HepG2 (cell line): ENCODE measurements at regions not wholly inside any gene's neighbourhood (a gene's known extent, or its start where the extent isn't known, plus 50 kb on each side); places are given as distances from the start of the nearest gene placed in this dataset.
"Not testable (repeated sequence)": the region's sequence is repeated elsewhere in the genome, so short reads cannot be mapped to it uniquely, and the experiment has no call there.

Source experiments
- ATAC-seq: fragments of 200-7000 bp; cut with Tn5 transposase; 3 replicates; pipeline ENCODE4 v1.9.1; 2020; ENCODE audit warnings: mild to moderate bottlenecking, moderate library complexity
- BruUV-seq: library from RNA; stranded (reverse); fragments of 400-500 nt; replicated peaks from 2 replicates; lab custom pipeline; 2021; lab: Mats Ljungman, UMichigan
- CTCF ChIA-PET: fragments of 300-600 bp; formaldehyde crosslinking; extraction: SDS; loops from one replicate; lab custom pipeline; 2021; ENCODE audit warnings: low total read pairs, inconsistent platforms, low intra/inter-chr PET ratio; lab: Yijun Ruan, JAX
- POLR2A ChIA-PET: fragments of 350-600 bp; sonication (Branson Sonifier 250); formaldehyde crosslinking; loops from one replicate; lab custom pipeline; 2020; ENCODE audit warnings: antibody characterized with exemption, inconsistent platforms; lab: Yijun Ruan, JAX
- DNase-seq: peaks from one replicate; pipeline ENCODE4 v3.0.0-alpha.2; 2015; ENCODE audit warnings: low spot score
- FAIRE-seq: peaks from 3 replicates; lab custom pipeline; 2011; peaks lifted over from hg19 to GRCh38; lab: Jason Lieb, UNC
- H2AFZ ChIP-seq: one replicate; pipeline ENCODE4 v1.6.1; 2011; ENCODE audit warnings: low read length, inconsistent platforms
- H3K27ac ChIP-seq: fragments of 300-600 bp; 3 replicates; pipeline ENCODE4 v1.8.0; 2011; ENCODE audit warnings: mixed run types, mild to moderate bottlenecking, mixed read lengths, low read length, inconsistent platforms; ENCODE audit not compliant: insufficient read depth; ENCODE audit errors: extremely low read length
- H3K27me3 ChIP-seq, 2 experiments: fragments of 200-600 bp in 1 of 2; 2 replicates in 1 of 2; 3 replicates in 1 of 2; pipeline versions ENCODE4 v1.6.0 to v1.8.0; 2011; ENCODE audit warnings: low read length in 2 of 2, mild to moderate bottlenecking in 2 of 2, moderate library complexity in 2 of 2, inconsistent platforms in 1 of 2; ENCODE audit not compliant: insufficient read depth in 2 of 2, control insufficient read depth in 1 of 2
- H3K36me3 ChIP-seq, 2 experiments: fragments of 200-600 bp in 1 of 2; replicated peaks in 1 of 2; 2 replicates in 1 of 2; 3 replicates in 1 of 2; pipeline versions ENCODE4 v1.5.1 to v1.8.0; 2011; ENCODE audit warnings: low read length in 2 of 2, inconsistent platforms in 1 of 2; ENCODE audit not compliant: insufficient read depth in 2 of 2, control insufficient read depth in 1 of 2
- H3K4me1 ChIP-seq: 2 replicates; pipeline ENCODE4 v1.5.1; 2012; ENCODE audit warnings: low read length, inconsistent platforms; ENCODE audit not compliant: insufficient read depth
- H3K4me2 ChIP-seq: 2 replicates; pipeline ENCODE4 v1.6.0; 2011; ENCODE audit warnings: low read depth, low read length, inconsistent platforms
- H3K4me3 ChIP-seq, 3 experiments: fragments of 200-600 bp in 1 of 3; sonication (generic), shearing (Covaris generic) in 1 of 3; replicated peaks in 1 of 3; 2 replicates each; pipeline ENCODE4 v1.5.1; 2011 to 2016; ENCODE audit warnings: low read length in 3 of 3, inconsistent platforms in 2 of 3, low read depth in 2 of 3, mild to moderate bottlenecking in 2 of 3, control low read depth in 1 of 3, mixed read lengths in 1 of 3; ENCODE audit not compliant: insufficient read depth in 1 of 3
- H3K79me2 ChIP-seq: one replicate; pipeline ENCODE4 v1.6.1; 2011; ENCODE audit warnings: low read length, inconsistent platforms; ENCODE audit not compliant: insufficient read depth
- H3K9ac ChIP-seq: 2 replicates; pipeline ENCODE4 v1.6.0; 2011; ENCODE audit warnings: mild to moderate bottlenecking, low read depth, low read length, inconsistent platforms; ENCODE audit not compliant: insufficient read depth
- H3K9me3 ChIP-seq: 2 replicates; pipeline ENCODE4 v1.5.1; 2012; ENCODE audit warnings: mild to moderate bottlenecking, low read length
- H4K20me1 ChIP-seq: 2 replicates; pipeline ENCODE4 v1.6.0; 2011; ENCODE audit warnings: inconsistent platforms, mild to moderate bottlenecking, low read length, moderate library complexity; ENCODE audit not compliant: insufficient read depth
- BCL6 ChIP-seq: IDR thresholded peaks from 2 replicates; pipeline ENCODE4 v1.6.1; 2016; ENCODE audit warnings: missing genetic modification reagents, missing compliant biosample characterization
- DR1 ChIP-seq: sonication (generic); formaldehyde crosslinking; IDR thresholded peaks from 2 replicates; pipeline ENCODE4 v1.8.0; 2021; ENCODE audit warnings: mild to moderate bottlenecking, missing genetic modification reagents, inconsistent platforms
- ESRRA ChIP-seq: sonication (generic); formaldehyde crosslinking; IDR thresholded peaks from 2 replicates; pipeline ENCODE4 v1.5.1; 2020; ENCODE audit warnings: mild to moderate bottlenecking, low read depth, missing genetic modification reagents
- ETS1 ChIP-seq: sonication (generic); formaldehyde crosslinking; IDR thresholded peaks from 2 replicates; pipeline ENCODE4 v1.4.0; 2020; ENCODE audit warnings: missing genetic modification reagents
- FOSL2 ChIP-seq: sonication (generic); formaldehyde crosslinking; IDR thresholded peaks from 2 replicates; pipeline ENCODE4 v1.4.0; 2020; ENCODE audit warnings: missing genetic modification reagents
- KMT2A ChIP-seq: sonication (generic); formaldehyde crosslinking; IDR thresholded peaks from 2 replicates; pipeline ENCODE4 v1.4.0; 2020; ENCODE audit warnings: missing genetic modification reagents
- PHF8 ChIP-seq: sonication (generic); formaldehyde crosslinking; IDR thresholded peaks from 2 replicates; pipeline ENCODE4 v1.5.0; 2020; ENCODE audit warnings: missing genetic modification reagents
- SUZ12 ChIP-seq: fragments of 150-350 bp; IDR thresholded peaks from 2 replicates; pipeline ENCODE4 v1.6.1; 2014; ENCODE audit warnings: low read depth, low read length
- ZNF10 ChIP-seq: sonication (generic); formaldehyde crosslinking; IDR thresholded peaks from 2 replicates; pipeline ENCODE4 v1.4.0; 2020; ENCODE audit warnings: mild to moderate bottlenecking, low read depth, missing genetic modification reagents, borderline replicate concordance
- ZNF280B ChIP-seq: sonication (generic); formaldehyde crosslinking; IDR thresholded peaks from 2 replicates; pipeline ENCODE4 v1.5.0; 2020; ENCODE audit warnings: missing genetic modification reagents, mild to moderate bottlenecking, borderline replicate concordance
- ZNF281 ChIP-seq: sonication (generic); formaldehyde crosslinking; IDR thresholded peaks from 2 replicates; pipeline ENCODE4 v1.4.0; 2020; ENCODE audit warnings: missing genetic modification reagents, borderline replicate concordance
- ZNF33B ChIP-seq: sonication (generic); formaldehyde crosslinking; IDR thresholded peaks from 2 replicates; pipeline ENCODE4 v1.5.1; 2020; ENCODE audit warnings: mild to moderate bottlenecking, missing genetic modification reagents
- ZNF468 ChIP-seq: sonication (generic); formaldehyde crosslinking; IDR thresholded peaks from 2 replicates; pipeline ENCODE4 v1.8.0; 2022; ENCODE audit warnings: mild to moderate bottlenecking, moderate library complexity, missing genetic modification reagents
- WGBS: methylation state at CpG from one replicate; pipeline ENCODE4 v1.1.6; 2017; ENCODE audit warnings: low lambda C conversion rate; 5-methylcytosine and 5-hydroxymethylcytosine counted together
- in situ Hi-C: cut with HindIII; loops from 2 replicates; pipeline ENCODE4 v1.10.0; 2017; ENCODE audit warnings: low pct_unique_long_range_greater_than_20kb; ENCODE audit not compliant: extremely low pct_ligation_motif_present
- intact Hi-C: fragments of 100-400 bp; cut with micrococcal nuclease; formaldehyde crosslinking; loops from one replicate; pipeline ENCODE4 v1.10.0; 2022; ENCODE audit not compliant: unreplicated experiment

GRCh38 chr4:107490116-107490515, 229.9 kb downstream of the PAPSS1 start (continued):
- TF ChIP-seq SUZ12, result no peak

DNA sequence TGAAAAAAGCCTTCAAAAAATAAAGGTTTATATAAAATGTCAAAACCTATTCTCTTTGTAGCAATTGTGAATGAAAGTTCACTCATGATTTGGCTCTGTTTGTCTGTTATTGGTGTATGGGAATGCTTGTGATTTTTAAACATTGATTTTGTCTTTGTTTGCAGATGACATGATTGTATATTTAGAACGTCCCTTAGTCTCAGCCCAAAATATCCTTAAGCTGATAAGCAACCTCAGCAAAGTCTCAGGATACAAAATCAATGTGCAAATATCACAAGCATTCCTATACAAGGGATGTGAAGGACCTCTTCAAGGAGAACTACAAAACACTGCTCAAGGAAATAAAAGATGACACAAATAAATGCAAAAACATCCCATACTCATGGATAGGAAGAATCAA, 236.4 kb downstream of the PAPSS1 start:
- H2AFZ ChIP-seq, H3K4me3 ChIP-seq, H3K4me2 ChIP-seq, H3K9ac ChIP-seq, FAIRE-seq, ATAC-seq, H4K20me1 ChIP-seq, CTCF ChIA-PET, in situ Hi-C loops, H3K4me1 ChIP-seq, H3K9me3 ChIP-seq, H3K27ac ChIP-seq, H3K27me3 ChIP-seq, POLR2A ChIA-PET, BruUV-seq, H3K79me2 ChIP-seq, intact Hi-C loops, H3K36me3 ChIP-seq: not testable (repeated sequence)
- WGBS, result 0% methylated on average over 1 of the region's 1 CpG
- peak; percentile 42 for DNase-seq

DNA sequence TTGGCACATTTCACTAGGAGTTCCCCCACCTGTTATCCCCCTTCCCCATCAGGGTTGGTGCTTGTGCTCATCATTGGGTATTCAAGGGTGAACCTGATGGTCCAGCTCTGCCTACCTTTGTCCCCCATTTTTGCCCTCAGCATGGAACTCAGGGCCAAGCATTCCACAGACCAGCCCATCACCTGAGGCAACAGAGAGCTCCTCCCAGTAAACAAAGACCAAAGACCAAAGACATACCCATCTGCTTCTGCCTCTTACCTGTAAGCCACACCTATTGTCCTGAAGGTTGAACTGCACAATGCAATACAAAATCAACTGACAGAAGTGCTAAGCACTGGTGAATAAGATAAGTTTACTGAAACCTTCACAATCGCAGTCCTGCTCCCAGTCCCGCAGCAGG, 237.5 kb downstream of the PAPSS1 start:
- no peak for FAIRE-seq
- Histone ChIP-seq H3K79me2 (no peaks in the 10 kb centered on the region), H3K9ac (no peak overlapping the region), H3K27me3 (no peaks in the 10 kb centered on the region), H3K4me3 (no peak overlapping the region), H3K36me3 (no peaks in the 10 kb centered on the region), H3K9me3 (no peaks in the 10 kb centered on the region), H3K4me1 (no peaks in the 10 kb centered on the region), H3K4me2 (no peak overlapping the region), H3K27ac (no peak overlapping the region), H4K20me1 (no peaks in the 10 kb centered on the region), H2AFZ (no peak overlapping the region)
- WGBS, result 23% methylated on average over 2 of the region's 2 CpGs
- DNase-seq, result no peak
- intact Hi-C loops, result no loop called here
- no peak for ATAC-seq
- in situ Hi-C loops, result no loop called here
- BruUV-seq, result no TSS peak
- ChIA-PET POLR2A (no interaction called here), CTCF (no interaction called here)
- TF ChIP-seq FOSL2 (CRISPR knock-in tag) (no peak), PHF8 (CRISPR knock-in tag) (no peak), BCL6 (CRISPR knock-in tag) (no peak), ZNF10 (CRISPR knock-in tag) (no peak), KMT2A (CRISPR knock-in tag) (no peak), DR1 (CRISPR knock-in tag) (no peak), ZNF33B (CRISPR knock-in tag) (no peak), ZNF280B (CRISPR knock-in tag) (no peak), ESRRA (CRISPR knock-in tag) (no peak), ZNF281 (no peak), ETS1 (CRISPR knock-in tag) (no peak), ZNF468 (CRISPR knock-in tag) (no peak)
